Ectodermal cell (in vitro differentiated cells): ENCODE measurements at regions not wholly inside any gene's neighbourhood (a gene's known extent, or its start where the extent isn't known, plus 50 kb on each side); places are given as distances from the start of the nearest gene placed in this dataset.

ENCODE experiments used
- H3K27ac ChIP-seq: 2 replicates; pipeline ENCODE4 v1.7.0; 2013; ENCODE audit warnings: mild to moderate bottlenecking, low read depth, low read length; ENCODE audit not compliant: insufficient read depth, poor library complexity, severe bottlenecking
- H3K27me3 ChIP-seq: 2 replicates; pipeline ENCODE4 v1.7.0; 2013; ENCODE audit warnings: mild to moderate bottlenecking, low read length; ENCODE audit not compliant: insufficient read depth, control insufficient read depth, poor library complexity, severe bottlenecking
- H3K36me3 ChIP-seq: one replicate; pipeline ENCODE4 v1.7.0; 2013; ENCODE audit warnings: low read length; ENCODE audit not compliant: control insufficient read depth, insufficient read depth
- H3K4me1 ChIP-seq: one replicate; pipeline ENCODE4 v1.7.0; 2013; ENCODE audit warnings: low read length; ENCODE audit not compliant: control insufficient read depth, insufficient read depth
- H3K4me3 ChIP-seq: 2 replicates; pipeline ENCODE4 v1.7.0; 2013; ENCODE audit warnings: low read depth, low read length, control low read depth; ENCODE audit not compliant: insufficient read depth
- H3K9me3 ChIP-seq: 2 replicates; pipeline ENCODE4 v1.7.0; 2013; ENCODE audit warnings: mild to moderate bottlenecking, low read length, moderate library complexity; ENCODE audit not compliant: control insufficient read depth
- WGBS, 2 experiments: methylation state at CpG; one replicate each; pipeline ENCODE4 v1.1.7; 2013; ENCODE audit warnings: missing lambda C conversion rate in 2 of 2; 5-methylcytosine and 5-hydroxymethylcytosine counted together

- Histone ChIP-seq H3K4me3 (no peak overlapping the region), H3K36me3 (no peaks in the 10 kb centered on the region), H3K9me3 (no peaks in the 10 kb centered on the region), H3K27me3 (no peaks in the 10 kb centered on the region), H3K27ac (no peak overlapping the region), H3K4me1 (no peaks in the 10 kb centered on the region)
- WGBS, 2 experiments = 97 to 100% methylated on average over 1 to 2 of the region's 2 CpGs
These were observed 224.1 kb downstream of the ALX1 start for GRCh38 chr12:85504164-85504563.

GRCh38 chr12:85504624-85505023 lies 224.6 kb downstream of the ALX1 start:
- Histone ChIP-seq H3K36me3 (no peaks in the 10 kb centered on the region), H3K9me3 (no peaks in the 10 kb centered on the region), H3K4me3 (no peak overlapping the region), H3K27ac (no peak overlapping the region), H3K4me1 (no peaks in the 10 kb centered on the region), H3K27me3 (no peaks in the 10 kb centered on the region)
- WGBS, 2 experiments = 88 to 95% methylated on average over 3 to 4 of the region's 4 CpGs

GRCh38 chr12:85507456-85507855 lies 227.4 kb downstream of the ALX1 start:
- Histone ChIP-seq H3K36me3 (no peaks in the 10 kb centered on the region), H3K9me3 (no peaks in the 10 kb centered on the region), H3K4me1 (no peaks in the 10 kb centered on the region), H3K27me3 (no peaks in the 10 kb centered on the region), H3K27ac (no peak overlapping the region), H3K4me3 (no peak overlapping the region)

GRCh38 chr12:85509081-85509856 lies 229.2 kb downstream of the ALX1 start:
- no peak overlapping the region for H3K4me3 ChIP-seq
- H3K9me3 ChIP-seq = no peaks in the 10 kb centered on the region
- H3K4me1 ChIP-seq = no peaks in the 10 kb centered on the region
- 88 to 91% methylated on average over 7 to 8 of the region's 8 CpGs for WGBS, 2 experiments
- no peak overlapping the region for H3K27ac ChIP-seq
- H3K36me3 ChIP-seq = no peaks in the 10 kb centered on the region
- H3K27me3 ChIP-seq = no peaks in the 10 kb centered on the region

- no peaks in the 10 kb centered on the region for H3K9me3 ChIP-seq
- no peak overlapping the region for H3K27ac ChIP-seq
- H3K4me3 ChIP-seq = no peak overlapping the region
- 86 to 90% methylated on average over 2 to 3 of the region's 3 CpGs for WGBS, 2 experiments
- no peaks in the 10 kb centered on the region for H3K27me3 ChIP-seq
- H3K4me1 ChIP-seq = no peaks in the 10 kb centered on the region
- no peaks in the 10 kb centered on the region for H3K36me3 ChIP-seq
These were observed 229.8 kb downstream of the ALX1 start for GRCh38 chr12:85509857-85510256.

GRCh38 chr12:85516039-85516438 lies 236.0 kb downstream of the ALX1 start:
- Histone ChIP-seq H3K27ac (no peak overlapping the region), H3K36me3 (no peaks in the 10 kb centered on the region), H3K4me3 (no peak overlapping the region), H3K4me1 (no peaks in the 10 kb centered on the region), H3K27me3 (no peaks in the 10 kb centered on the region), H3K9me3 (no peaks in the 10 kb centered on the region)

- WGBS, 2 experiments = 81 to 90% methylated on average over 3 of the region's 3 CpGs
- H3K27me3 ChIP-seq = no peaks in the 10 kb centered on the region
- no peaks in the 10 kb centered on the region for H3K4me1 ChIP-seq
- H3K27ac ChIP-seq = no peak overlapping the region
- no peaks in the 10 kb centered on the region for H3K9me3 ChIP-seq
- no peaks in the 10 kb centered on the region for H3K36me3 ChIP-seq
- H3K4me3 ChIP-seq = no peak overlapping the region
These were observed 236.8 kb downstream of the ALX1 start for GRCh38 chr12:85516667-85517325.

GRCh38 chr12:85519163-85519562 lies 239.1 kb downstream of the ALX1 start:
- H3K4me3 ChIP-seq = no peak overlapping the region
- H3K27me3 ChIP-seq = no peaks in the 10 kb centered on the region
- no peaks in the 10 kb centered on the region for H3K9me3 ChIP-seq
- H3K4me1 ChIP-seq = no peaks in the 10 kb centered on the region
- WGBS, 2 experiments = 47 to 50% methylated on average over 3 of the region's 3 CpGs
- no peaks in the 10 kb centered on the region for H3K36me3 ChIP-seq
- H3K27ac ChIP-seq = no peak overlapping the region

GRCh38 chr12:85523197-85523596 lies 243.2 kb downstream of the ALX1 start:
- 80 to 92% methylated on average over 1 to 2 of the region's 2 CpGs for WGBS, 2 experiments
- no peaks in the 10 kb centered on the region for H3K36me3 ChIP-seq
- no peaks in the 10 kb centered on the region for H3K27me3 ChIP-seq
- no peak overlapping the region for H3K4me3 ChIP-seq
- no peaks in the 10 kb centered on the region for H3K4me1 ChIP-seq
- H3K27ac ChIP-seq = no peak overlapping the region
- H3K9me3 ChIP-seq = no peaks in the 10 kb centered on the region

- WGBS, 2 experiments = 67 to 76% methylated on average over 2 of the region's 2 CpGs
- H3K4me3 ChIP-seq = no peak overlapping the region
- H3K9me3 ChIP-seq = no peaks in the 10 kb centered on the region
These were observed 247.2 kb downstream of the ALX1 start for GRCh38 chr12:85527192-85527591.

More at GRCh38 chr12:85527192-85527591, 247.2 kb downstream of the ALX1 start:
- Histone ChIP-seq H3K27ac (no peak overlapping the region), H3K27me3 (no peaks in the 10 kb centered on the region), H3K36me3 (no peaks in the 10 kb centered on the region), H3K4me1 (no peaks in the 10 kb centered on the region)
